Keratinocyte (primary cell): ENCODE measurements at regions not wholly inside any gene's neighbourhood (a gene's known extent, or its start where the extent isn't known, plus 50 kb on each side); places are given as distances from the start of the nearest gene placed in this dataset.

Experiments used
- DNase-seq: peaks from one replicate; pipeline ENCODE4 v3.0.0-alpha.2; 2011; ENCODE audit warnings: low read depth, missing footprints, low spot score
- FAIRE-seq: peaks from 2 replicates; lab custom pipeline; 2011; peaks lifted over from hg19 to GRCh38; lab: Jason Lieb, UNC
- H2AFZ ChIP-seq: 2 replicates; pipeline ENCODE4 v1.6.0; 2012; ENCODE audit warnings: low read length, control low read depth, inconsistent platforms; ENCODE audit not compliant: control insufficient read depth
- H3K27ac ChIP-seq: 2 replicates; pipeline ENCODE4 v1.5.1; 2011; ENCODE audit warnings: low read length; ENCODE audit not compliant: control insufficient read depth, insufficient read depth
- H3K27me3 ChIP-seq: 3 replicates; pipeline ENCODE4 v1.6.0; 2011; ENCODE audit warnings: low read length; ENCODE audit not compliant: control insufficient read depth, insufficient read depth; ENCODE audit errors: extremely low read depth
- H3K36me3 ChIP-seq, 2 experiments: 2 replicates in 1 of 2; 3 replicates in 1 of 2; pipeline ENCODE4 v1.5.1; 2011; ENCODE audit warnings: low read length in 2 of 2, mild to moderate bottlenecking in 1 of 2; ENCODE audit not compliant: control insufficient read depth in 2 of 2, insufficient read depth in 2 of 2; ENCODE audit errors: extremely low read depth in 1 of 2
- H3K4me1 ChIP-seq: 3 replicates; pipeline ENCODE4 v1.5.1; 2011; ENCODE audit warnings: low read length; ENCODE audit not compliant: control insufficient read depth, insufficient read depth; ENCODE audit errors: extremely low read depth
- H3K4me2 ChIP-seq: 3 replicates; pipeline ENCODE4 v1.6.0; 2011; ENCODE audit warnings: low read depth, low read length; ENCODE audit not compliant: control insufficient read depth, insufficient read depth; ENCODE audit errors: extremely low read depth
- H3K4me3 ChIP-seq, 3 experiments: fragments of 200-600 bp in 1 of 3; sonication (generic) in 1 of 3; 2 replicates in 2 of 3; 3 replicates in 1 of 3; pipeline ENCODE4 v1.5.1; 2011 to 2016; ENCODE audit warnings: low read length in 3 of 3, mild to moderate bottlenecking in 3 of 3, control low read depth in 2 of 3, inconsistent platforms in 1 of 3, low read depth in 1 of 3, mixed read lengths in 1 of 3, mixed run types in 1 of 3, moderate library complexity in 1 of 3; ENCODE audit not compliant: control insufficient read depth in 2 of 3, insufficient read depth in 2 of 3; ENCODE audit errors: extremely low read depth in 1 of 3
- H3K79me2 ChIP-seq: 2 replicates; pipeline ENCODE4 v1.6.0; 2012; ENCODE audit warnings: low read length; ENCODE audit not compliant: control insufficient read depth, insufficient read depth
- H3K9ac ChIP-seq: 3 replicates; pipeline ENCODE4 v1.6.0; 2011; ENCODE audit warnings: low read length; ENCODE audit not compliant: control insufficient read depth, insufficient read depth; ENCODE audit errors: extremely low read depth
- H3K9me1 ChIP-seq: 3 replicates; pipeline ENCODE4 v1.6.0; 2011; ENCODE audit warnings: low read length; ENCODE audit not compliant: control insufficient read depth, insufficient read depth; ENCODE audit errors: extremely low read depth
- H3K9me3 ChIP-seq: 2 replicates; pipeline ENCODE4 v1.5.1; 2012; ENCODE audit warnings: low read depth, low read length; ENCODE audit not compliant: control insufficient read depth
- H4K20me1 ChIP-seq: 3 replicates; pipeline ENCODE4 v1.6.0; 2011; ENCODE audit warnings: low read length; ENCODE audit not compliant: control insufficient read depth, insufficient read depth; ENCODE audit errors: extremely low read depth
- EZH2 ChIP-seq: IDR thresholded peaks from one replicate; pipeline ENCODE4 v1.6.1; 2012; ENCODE audit warnings: inconsistent platforms, mild to moderate bottlenecking, low read length, moderate library complexity
- dilution Hi-C: fragments of 300-500 bp; cut with MboI; formaldehyde crosslinking; loops from one replicate; pipeline ENCODE4 v1.7.0; 2020; ENCODE audit warnings: low sequenced_read_pairs; ENCODE audit not compliant: extremely low pct_ligation_motif_present
- TF ChIP-seq, protein P1 (sequence below), 3 experiments: IDR thresholded peaks in 1 of 3; conservative IDR thresholded peaks in 1 of 3; optimal IDR thresholded peaks in 1 of 3; 2 replicates in 2 of 3; 3 replicates in 1 of 3; pipeline versions ENCODE3 to v1.5.1; 2011; ENCODE audit warnings: low read length in 3 of 3, mild to moderate bottlenecking in 3 of 3, moderate library complexity in 2 of 3, control low read depth in 1 of 3, inconsistent platforms in 1 of 3; ENCODE audit not compliant: insufficient read depth in 2 of 3; ENCODE audit errors: extremely low read depth in 1 of 3

- H3K9me3 ChIP-seq: no peaks in the 10 kb centered on the region
- H3K27ac ChIP-seq: no peak overlapping the region
- no peaks in the 10 kb centered on the region for H3K4me1 ChIP-seq
- no peaks in the 10 kb centered on the region for H3K9me1 ChIP-seq
- FAIRE-seq (no peak), DNase-seq (no peak)
- H3K4me3 ChIP-seq: no peak overlapping the region
- dilution Hi-C loops: no loop called here
- H4K20me1 ChIP-seq: no peaks in the 10 kb centered on the region
- no peaks in the 10 kb centered on the region for H3K79me2 ChIP-seq
- TF ChIP-seq EZH2: no peak
- TF ChIP-seq, protein P1, sequence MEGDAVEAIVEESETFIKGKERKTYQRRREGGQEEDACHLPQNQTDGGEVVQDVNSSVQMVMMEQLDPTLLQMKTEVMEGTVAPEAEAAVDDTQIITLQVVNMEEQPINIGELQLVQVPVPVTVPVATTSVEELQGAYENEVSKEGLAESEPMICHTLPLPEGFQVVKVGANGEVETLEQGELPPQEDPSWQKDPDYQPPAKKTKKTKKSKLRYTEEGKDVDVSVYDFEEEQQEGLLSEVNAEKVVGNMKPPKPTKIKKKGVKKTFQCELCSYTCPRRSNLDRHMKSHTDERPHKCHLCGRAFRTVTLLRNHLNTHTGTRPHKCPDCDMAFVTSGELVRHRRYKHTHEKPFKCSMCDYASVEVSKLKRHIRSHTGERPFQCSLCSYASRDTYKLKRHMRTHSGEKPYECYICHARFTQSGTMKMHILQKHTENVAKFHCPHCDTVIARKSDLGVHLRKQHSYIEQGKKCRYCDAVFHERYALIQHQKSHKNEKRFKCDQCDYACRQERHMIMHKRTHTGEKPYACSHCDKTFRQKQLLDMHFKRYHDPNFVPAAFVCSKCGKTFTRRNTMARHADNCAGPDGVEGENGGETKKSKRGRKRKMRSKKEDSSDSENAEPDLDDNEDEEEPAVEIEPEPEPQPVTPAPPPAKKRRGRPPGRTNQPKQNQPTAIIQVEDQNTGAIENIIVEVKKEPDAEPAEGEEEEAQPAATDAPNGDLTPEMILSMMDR (optimal IDR thresholded peaks at IDR 0.05 in 1 of 3, IDR thresholded peaks at IDR 0.05 in 1 of 3, conservative IDR thresholded peaks at IDR 0.05 in 1 of 3; ENCODE audit: extremely low read depth in 1 of 3, insufficient read depth in 2 of 3, low read length in 3 of 3): no peak
- no peak overlapping the region for H2AFZ ChIP-seq
- H3K27me3 ChIP-seq: no peaks in the 10 kb centered on the region
- H3K4me2 ChIP-seq: no peak overlapping the region
- H3K36me3 ChIP-seq: no peaks in the 10 kb centered on the region
- no peak overlapping the region for H3K9ac ChIP-seq
Observed at GRCh38 chr1:208895820-208896219, 651.6 kb upstream of the PLXNA2 start.

GRCh38 chr1:208896768-208897167 is 652.6 kb upstream of the PLXNA2 start:
- H3K4me3 ChIP-seq: no peak overlapping the region
- H3K27me3 ChIP-seq: no peaks in the 10 kb centered on the region
- DNase-seq: no peak
- H2AFZ ChIP-seq: no peak overlapping the region
- no peaks in the 10 kb centered on the region for H3K36me3 ChIP-seq
- no peak for FAIRE-seq
- no peak overlapping the region for H3K27ac ChIP-seq
- no peak for TF ChIP-seq EZH2
- TF ChIP-seq, protein P1 (optimal IDR thresholded peaks at IDR 0.05 in 1 of 3, IDR thresholded peaks at IDR 0.05 in 1 of 3, conservative IDR thresholded peaks at IDR 0.05 in 1 of 3; ENCODE audit: extremely low read depth in 1 of 3, insufficient read depth in 2 of 3, low read length in 3 of 3): no peak
- no peak overlapping the region for H3K9ac ChIP-seq
- no peaks in the 10 kb centered on the region for H3K4me1 ChIP-seq
- no peaks in the 10 kb centered on the region for H4K20me1 ChIP-seq
- H3K4me2 ChIP-seq: no peak overlapping the region
- dilution Hi-C loops: no loop called here
- H3K9me1 ChIP-seq: no peaks in the 10 kb centered on the region
- no peaks in the 10 kb centered on the region for H3K79me2 ChIP-seq
- no peaks in the 10 kb centered on the region for H3K9me3 ChIP-seq
